ENCODE measurements at regions not wholly inside any gene's neighbourhood (a gene's known extent, or its start where the extent isn't known, plus 50 kb on each side); places are given as distances from the start of the nearest gene placed in this dataset.

DNA sequence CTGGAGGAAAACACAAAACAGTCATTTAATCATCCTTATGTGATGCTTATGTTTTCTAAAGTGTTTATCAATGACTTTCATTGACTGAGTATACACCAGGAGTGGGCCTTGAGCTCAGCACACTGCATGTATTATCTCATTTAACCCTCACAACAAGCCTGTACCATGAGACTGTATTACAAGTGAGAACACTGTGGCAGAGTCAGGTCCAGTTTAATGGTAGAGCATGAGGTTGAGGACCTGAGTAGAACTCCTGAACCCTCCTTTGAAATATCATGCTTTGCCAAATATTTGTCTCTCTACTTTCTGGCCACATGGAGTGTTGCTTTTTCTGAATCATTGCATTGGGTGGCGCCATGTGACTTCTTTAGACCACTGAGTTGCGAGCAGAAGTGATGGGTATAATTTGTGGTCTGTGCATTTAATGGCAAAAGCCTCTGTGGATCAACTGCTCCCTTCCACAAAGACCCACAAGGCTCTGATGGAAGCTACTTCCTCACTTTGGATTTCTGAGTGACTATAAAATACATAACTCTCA is 65.0 kb upstream of the SIRPG start:
- Histone ChIP-seq H3K27me3 (ENCODE audit: control insufficient read depth, extremely low read depth, insufficient read depth, low read length) (no peaks in the 10 kb centered on the region), H4K20me1 (ENCODE audit: control insufficient read depth, extremely low read depth, insufficient read depth, low read length) (no peaks in the 10 kb centered on the region), H3K9ac (ENCODE audit: control insufficient read depth, extremely low read depth, insufficient read depth, low read length) (no peak overlapping the region), H3K4me1 (ENCODE audit: control insufficient read depth, extremely low read depth, insufficient read depth, low read length) (peaks cover 35% of the 10 kb centered on the region), H3K36me3 (ENCODE audit: control insufficient read depth in 2 of 2, extremely low read depth in 1 of 2, insufficient read depth in 2 of 2, low read length in 2 of 2) (no peaks in the 10 kb centered on the region), H3K9me1 (ENCODE audit: control insufficient read depth, extremely low read depth, insufficient read depth, low read length) (no peaks in the 10 kb centered on the region), H3K9me3 (ENCODE audit: control insufficient read depth, low read depth, low read length) (no peaks in the 10 kb centered on the region), H2AFZ (ENCODE audit: control insufficient read depth, low read length) (no peak overlapping the region), H3K4me3 (ENCODE audit: control insufficient read depth in 2 of 3, extremely low read depth in 1 of 3, insufficient read depth in 2 of 3, low read depth in 1 of 3, low read length in 3 of 3) (no peak overlapping the region), H3K27ac (ENCODE audit: control insufficient read depth, insufficient read depth, low read length) (no peak overlapping the region), H3K79me2 (ENCODE audit: control insufficient read depth, insufficient read depth, low read length) (no peaks in the 10 kb centered on the region), H3K4me2 (ENCODE audit: control insufficient read depth, extremely low read depth, insufficient read depth, low read depth, low read length) (no peak overlapping the region)
- dilution Hi-C loops (cut with MboI; ENCODE audit: extremely low pct_ligation_motif_present, low sequenced_read_pairs): no loop called here
- no peak for DNase-seq (ENCODE audit: low read depth, low spot score)
- TF ChIP-seq CTCF (optimal IDR thresholded peaks at IDR 0.05 in 1 of 3, IDR thresholded peaks at IDR 0.05 in 1 of 3, conservative IDR thresholded peaks at IDR 0.05 in 1 of 3; ENCODE audit: extremely low read depth in 1 of 3, insufficient read depth in 2 of 3, low read length in 3 of 3) (no peak), EZH2 (IDR thresholded peaks at IDR 0.05; ENCODE audit: low read length) (no peak)
- peak; percentile 94 for FAIRE-seq

DNA sequence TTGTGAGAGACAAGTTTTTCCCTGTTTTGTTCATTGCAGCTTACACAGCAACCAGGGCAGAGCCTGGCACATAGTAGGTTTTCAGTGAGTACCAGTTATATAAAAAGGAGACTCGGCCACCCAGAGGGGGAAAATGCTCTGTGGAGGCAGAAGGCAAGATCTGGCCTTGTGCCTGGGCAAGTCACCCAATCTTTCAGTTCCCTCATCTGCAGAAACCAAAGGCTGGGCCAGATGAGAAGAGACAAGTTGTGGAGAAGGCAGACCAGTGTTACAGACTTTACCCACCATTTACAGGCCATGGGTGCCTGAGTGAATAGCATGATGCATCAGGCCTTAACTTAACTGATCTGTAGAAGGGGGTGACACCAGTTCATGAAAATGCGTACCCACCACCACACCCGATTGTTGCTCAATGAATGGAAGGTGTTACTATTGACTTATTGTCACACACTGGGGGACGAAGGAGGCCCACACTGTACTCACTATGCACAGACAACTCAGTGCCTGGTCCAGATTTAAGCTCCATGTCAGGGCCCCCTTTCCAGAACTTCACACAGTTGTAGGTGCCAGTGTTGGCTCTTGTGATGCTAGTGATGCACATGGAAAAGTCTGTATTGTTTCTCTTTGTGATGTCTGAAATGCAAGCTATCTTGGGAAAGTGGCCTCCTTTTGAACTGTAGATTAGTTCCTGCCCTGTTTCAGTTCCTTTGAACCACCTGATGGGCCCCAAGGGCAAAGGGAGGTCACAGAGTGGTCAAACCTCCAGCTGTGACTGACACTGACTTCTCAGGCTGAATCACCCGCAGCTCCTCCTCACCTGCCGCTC is 64.3 kb upstream of the SIRPG start:
- Histone ChIP-seq H3K9me1 (ENCODE audit: control insufficient read depth, extremely low read depth, insufficient read depth, low read length) (no peaks in the 10 kb centered on the region), H3K36me3 (ENCODE audit: control insufficient read depth in 2 of 2, extremely low read depth in 1 of 2, insufficient read depth in 2 of 2, low read length in 2 of 2) (no peaks in the 10 kb centered on the region), H2AFZ (ENCODE audit: control insufficient read depth, low read length) (no peak overlapping the region), H3K9me3 (ENCODE audit: control insufficient read depth, low read depth, low read length) (no peaks in the 10 kb centered on the region), H3K4me2 (ENCODE audit: control insufficient read depth, extremely low read depth, insufficient read depth, low read depth, low read length) (no peak overlapping the region), H3K4me1 (ENCODE audit: control insufficient read depth, extremely low read depth, insufficient read depth, low read length) (peaks cover 35% of the 10 kb centered on the region), H4K20me1 (ENCODE audit: control insufficient read depth, extremely low read depth, insufficient read depth, low read length) (no peaks in the 10 kb centered on the region), H3K4me3 (ENCODE audit: control insufficient read depth in 2 of 3, extremely low read depth in 1 of 3, insufficient read depth in 2 of 3, low read depth in 1 of 3, low read length in 3 of 3) (no peak overlapping the region), H3K79me2 (ENCODE audit: control insufficient read depth, insufficient read depth, low read length) (no peaks in the 10 kb centered on the region), H3K27me3 (ENCODE audit: control insufficient read depth, extremely low read depth, insufficient read depth, low read length) (no peaks in the 10 kb centered on the region), H3K27ac (ENCODE audit: control insufficient read depth, insufficient read depth, low read length) (no peak overlapping the region), H3K9ac (ENCODE audit: control insufficient read depth, extremely low read depth, insufficient read depth, low read length) (no peak overlapping the region)
- dilution Hi-C loops (cut with MboI; ENCODE audit: extremely low pct_ligation_motif_present, low sequenced_read_pairs): no loop called here
- DNase-seq (ENCODE audit: low read depth, low spot score): no peak
- TF ChIP-seq CTCF (optimal IDR thresholded peaks at IDR 0.05 in 1 of 3, IDR thresholded peaks at IDR 0.05 in 1 of 3, conservative IDR thresholded peaks at IDR 0.05 in 1 of 3; ENCODE audit: extremely low read depth in 1 of 3, insufficient read depth in 2 of 3, low read length in 3 of 3) (no peak), EZH2 (IDR thresholded peaks at IDR 0.05; ENCODE audit: low read length) (no peak)
- FAIRE-seq: no peak
